GM10266 (cell line): ENCODE measurements at regions not wholly inside any gene's neighbourhood (a gene's known extent, or its start where the extent isn't known, plus 50 kb on each side); places are given as distances from the start of the nearest gene placed in this dataset.

Experiments
- DNase-seq: peaks from one replicate; pipeline ENCODE4 v3.0.0; 2012; ENCODE audit errors: extremely low spot score
- TF ChIP-seq, protein P1 (sequence below): IDR thresholded peaks from 2 replicates; pipeline ENCODE4 v1.5.1; 2012; ENCODE audit warnings: mild to moderate bottlenecking, low read depth; ENCODE audit not compliant: control insufficient read depth, insufficient read depth; ENCODE audit errors: missing control alignments

DNA sequence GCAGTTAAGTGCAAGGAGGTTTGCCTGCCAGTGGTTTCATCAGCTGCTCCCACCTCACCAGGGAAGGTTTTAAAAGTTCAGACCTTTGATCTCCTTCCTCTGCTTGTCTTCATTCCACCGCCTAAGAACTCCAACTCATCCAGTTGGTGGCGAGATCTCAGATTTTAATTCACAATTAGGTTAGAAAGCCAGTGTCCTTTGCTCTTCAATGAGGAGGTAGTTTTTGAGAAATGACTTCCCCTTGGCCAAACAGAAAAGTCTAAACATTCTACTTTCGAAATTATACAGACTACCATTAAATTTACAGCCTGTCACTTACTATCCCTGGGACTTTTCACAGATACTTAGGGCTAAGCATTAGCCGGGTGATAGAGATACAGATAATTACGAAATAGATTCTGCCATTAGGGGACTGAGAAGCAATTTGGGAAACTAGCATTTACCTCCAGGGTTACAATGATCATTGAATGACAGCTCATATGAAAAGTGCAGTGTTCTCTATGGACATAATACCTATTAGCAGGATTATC, 513.4 kb upstream of the GHITM start:
- no peak for DNase-seq
- TF ChIP-seq, protein P1, sequence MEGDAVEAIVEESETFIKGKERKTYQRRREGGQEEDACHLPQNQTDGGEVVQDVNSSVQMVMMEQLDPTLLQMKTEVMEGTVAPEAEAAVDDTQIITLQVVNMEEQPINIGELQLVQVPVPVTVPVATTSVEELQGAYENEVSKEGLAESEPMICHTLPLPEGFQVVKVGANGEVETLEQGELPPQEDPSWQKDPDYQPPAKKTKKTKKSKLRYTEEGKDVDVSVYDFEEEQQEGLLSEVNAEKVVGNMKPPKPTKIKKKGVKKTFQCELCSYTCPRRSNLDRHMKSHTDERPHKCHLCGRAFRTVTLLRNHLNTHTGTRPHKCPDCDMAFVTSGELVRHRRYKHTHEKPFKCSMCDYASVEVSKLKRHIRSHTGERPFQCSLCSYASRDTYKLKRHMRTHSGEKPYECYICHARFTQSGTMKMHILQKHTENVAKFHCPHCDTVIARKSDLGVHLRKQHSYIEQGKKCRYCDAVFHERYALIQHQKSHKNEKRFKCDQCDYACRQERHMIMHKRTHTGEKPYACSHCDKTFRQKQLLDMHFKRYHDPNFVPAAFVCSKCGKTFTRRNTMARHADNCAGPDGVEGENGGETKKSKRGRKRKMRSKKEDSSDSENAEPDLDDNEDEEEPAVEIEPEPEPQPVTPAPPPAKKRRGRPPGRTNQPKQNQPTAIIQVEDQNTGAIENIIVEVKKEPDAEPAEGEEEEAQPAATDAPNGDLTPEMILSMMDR, result no peak

DNA sequence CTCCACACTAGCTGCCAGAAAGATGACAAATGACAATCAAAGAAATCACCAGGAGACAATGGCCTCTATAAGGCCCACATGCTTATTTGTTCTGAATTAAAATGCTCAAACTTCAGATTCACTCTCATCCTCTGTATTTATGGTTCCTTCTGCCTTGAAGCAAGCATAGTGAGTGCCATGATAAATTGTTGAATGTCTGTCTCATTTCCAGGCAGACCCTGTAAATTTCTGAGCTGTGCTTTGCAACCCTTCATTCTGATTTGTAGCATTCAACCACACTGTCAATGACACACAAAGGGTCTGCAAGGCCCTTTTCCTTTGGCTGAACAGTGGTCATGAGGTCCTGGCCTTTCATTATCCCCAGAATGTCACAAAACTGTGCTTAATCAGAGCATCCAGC, 506.6 kb upstream of the GHITM start:
- no peak for DNase-seq
- TF ChIP-seq, protein P1, result no peak

DNA sequence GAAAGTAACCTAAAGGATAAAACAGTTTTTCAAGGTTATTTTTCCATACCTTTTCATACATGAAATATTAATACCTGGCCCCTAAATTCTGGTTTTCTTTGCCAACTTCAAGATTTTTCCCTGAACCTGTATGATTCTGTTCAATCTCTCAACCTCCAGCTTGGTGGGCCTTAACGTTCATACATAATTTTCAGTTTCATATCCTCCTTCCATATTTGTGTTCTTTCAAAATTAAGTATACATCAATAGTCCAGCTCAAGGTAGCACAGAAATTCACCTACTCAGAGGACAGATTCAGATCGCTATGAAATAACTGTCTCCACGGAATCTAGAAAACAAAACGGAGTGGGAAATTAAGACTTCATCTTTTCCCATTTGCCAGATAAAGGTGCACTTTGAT, 505.8 kb upstream of the GHITM start:
- TF ChIP-seq, protein P1, result no peak
- DNase-seq, result no peak

DNA sequence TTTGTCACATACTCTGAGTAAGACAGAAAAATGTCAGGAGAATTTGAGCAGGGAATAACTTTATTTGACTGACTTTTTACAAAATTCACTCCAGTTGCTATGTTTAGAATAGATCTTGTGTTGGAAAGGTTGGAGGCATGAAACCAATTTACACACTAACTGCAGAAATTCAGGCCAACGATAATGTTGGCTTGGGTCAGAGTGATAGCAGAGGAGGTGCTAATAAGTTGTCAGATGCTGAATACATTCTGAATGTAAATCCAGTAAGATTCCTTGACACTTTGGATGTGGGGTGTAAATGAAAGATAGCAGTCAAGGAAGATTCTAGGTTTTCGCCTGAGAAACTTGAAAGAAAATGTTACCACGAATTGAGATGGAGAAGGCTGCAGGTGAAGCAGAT, 502.5 kb upstream of the GHITM start:
- TF ChIP-seq, protein P1, result no peak
- DNase-seq, result no peak

DNA sequence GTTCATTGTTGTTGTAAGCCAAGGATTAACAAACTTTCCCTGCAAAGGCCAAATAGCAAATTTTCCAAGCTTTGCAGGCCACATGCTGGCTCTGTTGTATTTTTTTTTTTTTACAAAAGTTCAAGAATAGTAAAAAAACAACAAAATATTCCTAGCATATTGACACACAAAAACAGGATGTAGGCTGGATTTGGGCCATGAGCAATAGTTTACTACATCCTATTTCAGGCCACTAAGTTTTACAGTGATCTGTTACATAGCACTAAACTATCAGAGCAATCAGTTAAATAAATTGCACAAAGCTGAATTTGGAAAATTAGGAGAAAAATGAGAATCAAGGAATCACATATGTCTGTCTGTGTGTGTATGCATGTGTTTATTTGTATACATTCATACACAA, 491.8 kb upstream of the GHITM start:
- DNase-seq, result no peak
- TF ChIP-seq, protein P1, result no peak

DNA sequence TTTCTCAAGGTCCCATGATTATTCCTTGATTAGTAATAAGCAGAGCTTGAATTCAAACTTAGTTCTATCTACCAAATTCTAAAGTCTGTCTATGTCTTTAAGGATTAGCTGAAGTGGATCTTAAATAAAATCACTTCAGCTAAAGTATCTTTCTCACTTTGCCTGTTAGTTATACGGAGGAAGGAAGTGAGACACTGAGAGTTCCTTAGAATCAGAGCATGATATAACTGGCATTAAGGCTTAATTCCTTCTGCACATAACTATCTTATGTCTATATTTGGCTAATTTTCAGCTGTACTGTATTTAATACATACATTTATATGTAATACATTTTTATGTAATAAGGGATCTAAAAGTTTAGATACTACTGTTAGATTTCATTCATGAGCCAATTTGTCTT, 491.1 kb upstream of the GHITM start:
- no peak for DNase-seq
- TF ChIP-seq, protein P1, result no peak

DNA sequence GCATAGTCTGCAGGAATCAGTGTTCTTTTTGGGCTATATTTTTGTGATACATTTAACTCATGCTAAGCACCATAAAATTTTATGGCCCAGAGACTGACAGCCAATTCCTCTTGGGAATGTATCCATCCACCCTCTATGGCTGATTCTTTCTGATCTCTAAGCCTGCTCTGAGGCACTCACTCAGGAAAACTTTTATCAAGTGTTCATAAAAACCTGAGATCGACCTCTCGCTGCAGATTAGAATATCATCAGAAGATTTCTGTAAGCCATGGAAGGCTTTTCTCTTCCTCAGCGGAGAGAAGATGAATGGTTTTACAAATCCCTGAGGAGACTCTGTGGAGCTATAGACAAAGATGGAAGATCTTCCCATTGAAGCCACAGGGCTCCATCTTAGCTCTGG, 489.8 kb upstream of the GHITM start:
- TF ChIP-seq, protein P1, result no peak
- DNase-seq, result no peak
